GM21381 (cell line): ENCODE measurements at regions not wholly inside any gene's neighbourhood (a gene's known extent, or its start where the extent isn't known, plus 50 kb on each side); places are given as distances from the start of the nearest gene placed in this dataset.

Source experiments
- ATAC-seq: cut with Tn5 transposase; IDR thresholded peaks from one replicate; pipeline ENCODE4 v1.9.1; 2021; ENCODE audit warnings: mild to moderate bottlenecking, moderate library complexity; ENCODE audit not compliant: unreplicated experiment

- ATAC-seq = no peak
Observed at GRCh38 chr2:16150456-16151280, 210.3 kb downstream of the MYCN start.

GRCh38 chr2:16149349-16150243, 209.2 kb downstream of the MYCN start:
- ATAC-seq = no peak

DNA sequence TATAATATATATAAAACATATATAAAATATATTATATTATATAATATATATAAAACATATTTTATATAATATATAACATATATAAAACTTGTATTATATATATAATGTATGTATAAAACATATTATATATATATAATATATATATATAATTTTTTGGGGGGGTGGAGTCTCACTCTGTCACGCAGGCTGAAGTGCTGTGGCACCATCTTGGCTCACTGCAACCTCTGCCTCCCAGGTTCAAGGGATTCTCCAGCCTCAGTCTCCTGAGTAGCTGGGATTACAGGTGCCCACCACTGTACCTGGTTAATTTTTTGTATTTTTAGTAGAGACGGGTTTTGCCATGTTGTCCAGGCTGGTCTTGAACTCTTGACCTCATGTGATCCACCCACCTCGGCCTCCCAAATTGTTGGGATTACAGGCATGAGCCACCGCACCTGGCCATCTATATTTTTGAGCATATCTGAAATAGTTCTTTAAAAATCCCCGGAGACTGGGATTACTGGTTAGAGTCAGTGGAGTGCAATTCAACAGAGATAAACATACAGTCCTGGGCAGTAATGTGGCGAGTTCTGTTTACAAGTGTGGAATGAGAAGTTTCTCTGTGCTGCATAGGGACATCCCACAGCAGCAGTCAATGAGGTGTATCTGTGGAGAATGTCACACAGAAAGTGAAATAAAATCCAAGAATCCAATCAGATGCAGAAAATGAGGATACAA, 208.4 kb downstream of the MYCN start:
- no peak for ATAC-seq

GRCh38 chr2:16142383-16143361, 202.3 kb downstream of the MYCN start:
- ATAC-seq = no peak

DNA sequence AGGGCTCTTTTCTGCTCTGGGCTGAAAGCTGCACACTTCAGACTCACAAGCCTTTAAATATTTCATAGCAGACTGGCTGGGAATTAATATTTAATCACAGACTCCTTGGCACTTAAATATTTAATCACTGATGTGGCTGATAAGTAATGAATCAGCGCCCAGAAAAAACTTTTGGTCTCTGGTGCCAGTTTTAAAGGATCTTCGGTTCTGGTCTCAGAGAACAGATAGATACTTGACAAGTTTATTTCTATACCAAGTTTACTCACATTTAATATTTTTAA, 201.2 kb downstream of the MYCN start:
- ATAC-seq = no peak

GRCh38 chr2:16140771-16141640, 200.7 kb downstream of the MYCN start:
- no peak for ATAC-seq

GRCh38 chr2:16139663-16140615, 199.6 kb downstream of the MYCN start:
- no peak for ATAC-seq

DNA sequence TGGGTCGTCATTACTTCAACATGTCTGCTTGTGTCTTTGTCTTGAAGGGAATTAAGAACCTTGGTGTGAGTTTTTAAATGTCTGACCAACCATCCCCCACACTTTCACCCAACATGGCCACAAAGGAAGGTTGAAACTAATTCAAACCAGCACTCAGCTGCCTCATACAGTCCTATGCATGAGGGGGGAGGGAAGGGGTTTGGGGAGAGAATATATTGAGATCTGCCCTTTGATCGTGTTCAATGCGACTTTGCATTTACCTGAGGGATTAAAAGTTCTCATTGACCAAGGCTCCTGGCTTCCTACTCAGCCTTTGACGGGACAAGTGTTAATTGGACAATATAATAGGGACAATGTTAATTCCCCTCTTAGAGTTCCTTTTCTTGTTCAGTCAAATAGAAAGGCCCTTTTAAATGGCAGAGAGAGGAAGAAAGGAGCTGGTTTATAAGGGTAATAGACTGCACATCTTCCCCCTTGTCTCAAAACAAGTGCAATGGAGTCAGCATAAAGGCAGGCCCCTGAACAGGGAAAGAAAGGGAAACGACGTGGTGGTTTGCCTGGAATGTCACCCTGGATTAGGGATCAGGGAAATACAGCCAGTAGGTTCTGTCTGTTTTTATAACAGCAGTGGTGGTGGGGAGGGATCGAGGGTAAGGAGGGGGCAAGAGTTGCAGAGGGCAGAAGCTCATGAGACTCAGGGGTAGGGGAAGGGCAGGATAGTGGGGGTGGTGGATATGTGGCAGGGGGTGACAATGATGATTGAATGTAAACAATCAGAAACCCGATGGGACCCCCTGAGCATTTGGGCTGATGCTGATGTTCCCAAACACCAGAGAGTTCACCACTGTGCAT, 198.7 kb downstream of the MYCN start:
- no peak for ATAC-seq

DNA sequence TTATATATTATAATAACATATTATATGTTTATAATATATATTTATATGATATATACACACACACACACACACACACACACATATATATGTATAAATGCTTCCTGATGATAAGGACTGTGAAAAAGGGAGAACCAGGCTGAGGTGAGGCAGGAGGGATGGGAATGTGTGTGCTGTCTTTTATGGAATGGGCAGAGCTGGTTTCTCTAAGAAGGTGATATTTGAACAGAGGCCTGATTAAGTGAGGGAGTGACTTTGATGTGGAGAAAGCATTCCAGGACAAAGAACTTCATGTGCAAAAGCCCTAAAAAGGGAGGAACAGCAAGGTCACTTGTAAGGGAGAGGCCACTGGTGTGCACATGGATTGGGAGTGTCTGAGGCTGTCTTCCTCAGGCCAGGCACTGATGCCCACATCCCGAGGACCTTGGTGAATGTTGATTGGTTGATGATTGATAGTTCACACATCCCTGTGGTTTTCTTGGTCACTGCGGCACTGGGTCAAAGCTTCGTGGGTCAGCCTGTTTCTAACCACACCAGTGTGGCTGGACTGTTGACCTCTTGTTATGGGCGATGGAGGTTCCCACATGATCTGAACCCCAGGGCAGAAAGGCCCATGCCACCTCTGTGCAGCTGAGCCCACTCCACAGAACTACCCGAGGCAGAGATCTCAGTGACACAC, 196.9 kb downstream of the MYCN start:
- no peak for ATAC-seq

DNA sequence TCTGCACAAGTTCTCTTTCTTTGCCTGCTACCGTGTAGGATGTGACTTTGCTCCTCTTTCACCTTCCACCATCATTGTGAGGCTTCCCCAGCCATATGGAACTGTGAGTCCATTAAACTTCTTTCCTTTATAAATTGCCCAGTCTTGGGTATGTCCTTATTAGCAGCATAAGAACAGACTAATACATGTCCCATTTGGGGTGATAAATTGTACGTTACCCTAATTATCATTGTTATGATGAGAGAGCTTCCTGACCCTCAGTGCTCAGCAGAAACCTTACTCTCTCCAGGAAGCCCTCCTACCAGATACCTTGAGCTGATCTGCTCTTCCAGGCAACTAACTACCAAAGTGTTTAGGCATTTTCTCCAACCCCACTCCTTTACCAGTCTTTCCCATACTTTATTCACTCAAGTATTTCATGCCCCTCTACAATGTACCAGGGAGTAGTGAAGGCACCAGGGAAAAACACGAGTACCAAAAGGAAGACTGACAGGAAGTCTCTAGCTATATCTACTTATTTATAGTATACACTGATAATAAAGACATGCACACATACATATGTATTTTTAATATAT, 196.2 kb downstream of the MYCN start:
- no peak for ATAC-seq

GRCh38 chr2:16135913-16136310, 195.6 kb downstream of the MYCN start:
- no peak for ATAC-seq

- no peak for ATAC-seq
Observed at GRCh38 chr2:16135196-16135912, 195.0 kb downstream of the MYCN start.

DNA sequence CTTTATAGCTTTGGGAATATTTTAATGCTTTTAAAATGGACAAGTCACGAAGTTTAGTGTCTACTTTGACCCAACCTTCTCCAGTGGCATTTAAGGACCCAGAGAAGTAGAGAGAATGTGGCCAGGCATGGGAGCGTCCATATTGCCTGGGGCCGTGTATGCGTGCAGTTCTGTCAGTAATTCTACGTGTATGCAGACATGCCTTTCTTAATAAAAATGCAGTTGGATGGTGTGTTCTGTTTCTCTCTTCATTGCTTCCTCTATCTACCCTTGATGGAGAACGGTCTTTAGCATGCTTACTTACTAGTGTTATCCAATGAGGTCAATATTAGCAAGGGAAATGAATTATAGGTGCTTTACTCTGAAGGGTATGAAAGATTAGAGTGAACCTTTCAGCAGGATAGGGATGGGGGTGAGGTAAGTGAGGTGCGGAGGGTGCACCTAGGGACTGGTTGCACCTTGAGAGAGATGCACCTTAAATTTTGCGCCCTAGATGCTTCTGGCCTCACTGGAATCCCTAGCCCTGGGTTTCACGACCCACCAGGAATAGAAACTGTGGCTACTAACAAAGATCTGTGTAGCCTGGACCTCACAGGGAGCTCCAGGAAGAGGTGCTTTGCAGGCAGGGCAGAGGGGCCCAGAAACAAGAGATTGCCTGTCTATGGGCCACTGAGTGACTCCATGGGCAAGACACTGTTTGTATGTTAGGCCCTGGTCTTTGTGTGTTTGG, 194.3 kb downstream of the MYCN start:
- ATAC-seq = no peak

DNA sequence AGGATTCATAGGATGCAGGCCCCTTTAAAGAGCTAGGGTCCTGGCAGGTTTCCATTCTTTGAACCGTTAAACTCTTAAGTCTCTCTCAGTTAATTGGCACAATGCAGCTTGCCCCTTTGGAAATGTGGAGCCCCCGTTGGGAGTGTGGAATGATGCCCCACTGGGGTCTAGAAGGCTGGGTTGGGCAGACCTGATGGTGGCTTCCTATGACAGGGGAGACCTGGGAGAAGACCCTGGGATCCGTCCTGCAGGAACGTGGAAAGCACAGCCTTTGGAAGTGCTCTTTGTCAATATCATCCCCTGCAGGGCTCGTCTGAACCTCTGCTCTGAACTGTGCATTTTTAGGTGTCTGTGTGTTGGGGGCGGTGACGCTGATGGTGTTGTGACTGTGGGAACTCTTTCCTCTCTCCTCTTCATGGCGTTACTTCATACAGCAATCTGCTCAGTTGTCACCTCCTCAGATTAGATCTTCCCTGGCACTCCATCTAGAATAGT, 190.6 kb downstream of the MYCN start:
- no peak for ATAC-seq

GRCh38 chr2:16130541-16130880, 190.2 kb downstream of the MYCN start:
- ATAC-seq = no peak
